ENCODE measurements at regions not wholly inside any gene's neighbourhood (a gene's known extent, or its start where the extent isn't known, plus 50 kb on each side); places are given as distances from the start of the nearest gene placed in this dataset.

GRCh38 chr14:37791384-37792036 lies 196.1 kb downstream of the TTC6 start:
- no peak for TF ChIP-seq CTCF (conservative IDR thresholded peaks at IDR 0.05; ENCODE audit: low read depth, low read length)
- no peak overlapping the region for H3K4me3 ChIP-seq (ENCODE audit: low read depth, low read length)
- DNase-seq (ENCODE audit: low read depth) = no peak

- no peak for DNase-seq (ENCODE audit: low read depth)
- no peak overlapping the region for H3K4me3 ChIP-seq (ENCODE audit: low read depth, low read length)
- no peak for TF ChIP-seq CTCF (conservative IDR thresholded peaks at IDR 0.05; ENCODE audit: low read depth, low read length)
Observed at GRCh38 chr14:37792124-37792523, 196.7 kb downstream of the TTC6 start.

- H3K4me3 ChIP-seq (ENCODE audit: low read depth, low read length) = no peak overlapping the region
- no peak for TF ChIP-seq CTCF (conservative IDR thresholded peaks at IDR 0.05; ENCODE audit: low read depth, low read length)
- DNase-seq (ENCODE audit: low read depth) = no peak
Observed at GRCh38 chr14:37796703-37797416, 201.4 kb downstream of the TTC6 start.

GRCh38 chr14:37797675-37798074 lies 202.2 kb downstream of the TTC6 start:
- no peak for DNase-seq (ENCODE audit: low read depth)
- H3K4me3 ChIP-seq (ENCODE audit: low read depth, low read length) = no peak overlapping the region
- TF ChIP-seq CTCF (conservative IDR thresholded peaks at IDR 0.05; ENCODE audit: low read depth, low read length) = no peak

GRCh38 chr14:37807722-37808121 lies 212.3 kb downstream of the TTC6 start:
- no peak for DNase-seq (ENCODE audit: low read depth)
- TF ChIP-seq CTCF (conservative IDR thresholded peaks at IDR 0.05; ENCODE audit: low read depth, low read length) = no peak
- no peak overlapping the region for H3K4me3 ChIP-seq (ENCODE audit: low read depth, low read length)

- no peak for DNase-seq (ENCODE audit: low read depth)
- TF ChIP-seq CTCF (conservative IDR thresholded peaks at IDR 0.05; ENCODE audit: low read depth, low read length) = no peak
- H3K4me3 ChIP-seq (ENCODE audit: low read depth, low read length) = no peak overlapping the region
Observed at GRCh38 chr14:37810094-37810801, 214.8 kb downstream of the TTC6 start.
